ENCODE measurements at regions not wholly inside any gene's neighbourhood (a gene's known extent, or its start where the extent isn't known, plus 50 kb on each side); places are given as distances from the start of the nearest gene placed in this dataset.
A peak's percentile ranks its signal among the peaks of the same experiment; 100 is the strongest.
"Not testable (repeated sequence)": the region's sequence is repeated elsewhere in the genome, so short reads cannot be mapped to it uniquely, and the experiment has no call there.

DNA sequence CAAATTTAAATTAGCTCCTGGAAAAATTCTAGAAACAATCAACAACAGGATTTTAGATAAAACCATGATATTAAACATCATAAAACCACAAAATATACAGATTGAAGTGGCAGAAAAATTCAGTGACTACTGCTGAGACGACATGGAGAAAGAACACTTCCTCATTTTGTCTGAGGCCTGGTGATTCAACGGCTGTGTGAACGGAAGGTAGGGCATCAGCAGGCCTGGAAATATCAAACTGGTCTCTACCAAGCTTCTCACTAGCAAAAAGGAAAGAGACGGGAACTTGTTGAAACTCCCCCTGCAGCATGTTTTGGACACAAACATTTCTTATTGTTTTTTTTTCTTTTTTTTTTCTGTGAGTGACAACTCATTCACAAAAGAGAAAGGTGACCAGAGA, 58.0 kb upstream of the AHI1 start:
- DNase-seq (no peak), ATAC-seq (peak; percentile 26)
- Histone ChIP-seq H3K27me3 (no peaks in the 10 kb centered on the region), H3K27ac (no peak overlapping the region), H3K36me3 (no peaks in the 10 kb centered on the region), H3K4me3 (no peak overlapping the region), H3K4me1 (no peaks in the 10 kb centered on the region), H3K9me3 (no peaks in the 10 kb centered on the region)
- intact Hi-C loops (cut with DNase I), result no loop called here
- TF ChIP-seq, protein P1, sequence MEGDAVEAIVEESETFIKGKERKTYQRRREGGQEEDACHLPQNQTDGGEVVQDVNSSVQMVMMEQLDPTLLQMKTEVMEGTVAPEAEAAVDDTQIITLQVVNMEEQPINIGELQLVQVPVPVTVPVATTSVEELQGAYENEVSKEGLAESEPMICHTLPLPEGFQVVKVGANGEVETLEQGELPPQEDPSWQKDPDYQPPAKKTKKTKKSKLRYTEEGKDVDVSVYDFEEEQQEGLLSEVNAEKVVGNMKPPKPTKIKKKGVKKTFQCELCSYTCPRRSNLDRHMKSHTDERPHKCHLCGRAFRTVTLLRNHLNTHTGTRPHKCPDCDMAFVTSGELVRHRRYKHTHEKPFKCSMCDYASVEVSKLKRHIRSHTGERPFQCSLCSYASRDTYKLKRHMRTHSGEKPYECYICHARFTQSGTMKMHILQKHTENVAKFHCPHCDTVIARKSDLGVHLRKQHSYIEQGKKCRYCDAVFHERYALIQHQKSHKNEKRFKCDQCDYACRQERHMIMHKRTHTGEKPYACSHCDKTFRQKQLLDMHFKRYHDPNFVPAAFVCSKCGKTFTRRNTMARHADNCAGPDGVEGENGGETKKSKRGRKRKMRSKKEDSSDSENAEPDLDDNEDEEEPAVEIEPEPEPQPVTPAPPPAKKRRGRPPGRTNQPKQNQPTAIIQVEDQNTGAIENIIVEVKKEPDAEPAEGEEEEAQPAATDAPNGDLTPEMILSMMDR (IDR thresholded peaks at IDR 0.05), result no peak

DNA sequence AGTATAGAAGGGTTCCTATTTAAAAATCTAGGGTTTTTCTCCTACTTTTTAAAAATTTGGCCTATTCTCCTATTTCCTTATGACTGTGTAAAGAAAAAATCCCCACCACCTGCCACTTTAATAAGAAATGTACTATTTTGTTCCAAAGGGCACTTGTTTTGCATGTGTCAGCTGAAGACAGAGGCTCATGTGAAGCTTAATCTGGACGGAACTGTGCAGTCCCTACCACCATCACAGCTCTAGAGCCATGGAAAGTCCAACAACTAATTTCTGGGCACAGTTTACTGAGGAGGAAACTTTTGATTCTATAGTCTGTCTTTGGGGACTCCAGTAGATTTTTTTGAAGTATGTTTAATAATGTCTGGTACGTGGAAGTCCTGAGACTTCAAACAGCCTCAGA, 60.0 kb upstream of the AHI1 start:
- no peak overlapping the region for H3K4me3 ChIP-seq
- no peaks in the 10 kb centered on the region for H3K4me1 ChIP-seq
- no peaks in the 10 kb centered on the region for H3K36me3 ChIP-seq
- no peaks in the 10 kb centered on the region for H3K27me3 ChIP-seq
- no peaks in the 10 kb centered on the region for H3K9me3 ChIP-seq
- intact Hi-C loops (cut with DNase I), result no loop called here
- ATAC-seq, result no peak
- TF ChIP-seq, protein P1 (IDR thresholded peaks at IDR 0.05), result no peak
- no peak for DNase-seq
- H3K27ac ChIP-seq, result no peak overlapping the region

DNA sequence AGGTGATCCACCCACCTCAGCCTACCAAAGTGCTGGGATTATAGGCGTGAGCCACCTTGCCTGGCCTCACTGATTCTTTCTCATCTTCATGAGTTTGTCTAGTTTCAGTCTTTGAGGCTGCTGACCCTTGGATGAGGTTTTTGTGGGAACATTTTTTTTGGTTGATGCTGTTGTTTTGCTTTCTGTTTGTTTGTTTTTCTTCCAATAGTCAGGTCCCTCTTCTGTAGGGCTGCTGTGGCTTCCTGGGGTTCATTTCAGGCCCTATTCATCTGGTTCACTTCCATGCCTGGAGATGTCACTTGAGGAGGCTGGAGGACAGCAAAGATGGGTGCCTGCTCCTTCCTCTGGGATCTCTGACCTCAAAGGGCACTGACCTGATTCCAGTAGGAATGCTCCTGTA, 68.1 kb upstream of the AHI1 start:
- H3K4me1 ChIP-seq; H3K27me3 ChIP-seq; ATAC-seq; DNase-seq; H3K36me3 ChIP-seq; H3K9me3 ChIP-seq; intact Hi-C loops (cut with DNase I); H3K4me3 ChIP-seq; H3K27ac ChIP-seq: not testable (repeated sequence)

DNA sequence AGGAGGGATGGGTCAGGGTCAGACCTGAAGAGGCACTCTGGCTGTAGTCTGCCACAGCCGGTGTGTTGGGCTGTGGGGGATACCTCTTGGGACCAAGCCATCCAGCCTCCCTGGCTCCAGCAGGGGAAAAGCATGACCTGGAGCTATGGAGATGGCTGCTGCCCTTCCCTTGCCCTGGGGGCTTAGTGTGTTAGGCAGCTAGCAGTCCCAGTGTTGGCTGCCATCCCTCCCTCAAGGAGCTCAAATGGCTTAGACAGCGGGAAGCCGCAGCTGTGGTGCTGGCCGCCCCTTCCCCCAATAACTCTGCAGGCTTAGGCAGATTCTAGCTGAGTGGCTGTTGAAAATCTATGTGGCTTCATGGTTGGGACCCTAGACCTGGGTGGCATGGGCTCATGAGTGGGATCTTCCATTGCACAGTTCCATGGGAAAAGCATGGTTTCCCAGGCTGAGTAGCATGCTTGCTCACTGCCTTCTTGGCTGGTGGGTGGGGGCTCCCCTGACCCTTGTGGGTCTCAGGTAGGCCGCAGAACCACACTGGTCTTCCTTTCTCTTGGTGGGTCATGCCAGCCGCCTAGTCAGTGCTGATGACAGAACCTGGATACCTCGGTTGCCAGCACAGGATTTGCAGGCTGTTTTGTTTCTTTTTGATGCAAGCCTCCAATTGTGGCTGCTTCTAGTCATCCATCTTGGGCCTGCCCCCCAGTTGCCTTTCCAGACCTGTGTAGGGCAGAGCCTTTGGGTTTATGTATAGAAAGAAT, 69.0 kb upstream of the AHI1 start:
- Histone ChIP-seq H3K9me3 (no peaks in the 10 kb centered on the region), H3K4me1 (no peaks in the 10 kb centered on the region), H3K36me3 (no peaks in the 10 kb centered on the region), H3K27me3 (no peaks in the 10 kb centered on the region), H3K4me3 (no peak overlapping the region), H3K27ac (no peak overlapping the region)
- TF ChIP-seq, protein P1 (IDR thresholded peaks at IDR 0.05), result no peak
- ATAC-seq (no peak), DNase-seq (no peak)
- intact Hi-C loops (cut with DNase I), result no loop called here

DNA sequence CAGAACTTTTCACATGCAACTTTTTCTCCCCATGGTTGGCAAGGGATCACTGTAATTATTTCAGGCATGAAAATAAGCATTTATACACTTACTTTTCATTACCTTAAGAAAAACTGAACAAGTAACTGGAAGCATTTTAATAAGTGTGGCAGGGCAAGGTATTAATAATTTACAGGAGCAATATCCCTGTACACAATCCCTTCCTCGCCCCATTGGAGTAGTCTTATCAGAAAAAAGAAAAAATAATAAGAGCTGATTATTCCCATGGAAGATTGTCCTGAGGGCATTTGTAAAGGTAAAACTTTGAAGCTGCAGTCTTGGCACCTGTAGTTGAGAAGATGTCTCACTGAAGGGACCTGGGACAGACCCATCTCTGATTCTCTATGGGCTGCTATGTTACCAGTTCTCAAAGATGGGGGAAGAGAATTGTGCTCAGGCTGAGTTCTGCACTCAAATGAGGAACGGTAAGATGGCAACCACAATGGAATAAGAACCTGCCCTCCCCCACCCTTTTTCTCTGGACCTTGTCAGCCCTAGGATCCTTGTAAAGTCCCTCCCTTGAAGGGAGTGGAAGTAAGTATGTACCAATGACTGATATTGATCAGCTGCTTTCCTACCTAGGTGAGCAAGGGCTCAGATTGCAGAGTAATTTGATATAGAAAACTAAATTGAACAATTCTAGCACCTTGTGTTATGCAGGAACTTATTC, 70.0 kb upstream of the AHI1 start:
- ATAC-seq, result no peak
- Histone ChIP-seq H3K4me3 (no peak overlapping the region), H3K27me3 (no peaks in the 10 kb centered on the region), H3K9me3 (no peaks in the 10 kb centered on the region), H3K36me3 (no peaks in the 10 kb centered on the region), H3K4me1 (no peaks in the 10 kb centered on the region), H3K27ac (no peak overlapping the region)
- DNase-seq, result no peak
- TF ChIP-seq, protein P1 (IDR thresholded peaks at IDR 0.05), result no peak
- intact Hi-C loops (cut with DNase I), result no loop called here

DNA sequence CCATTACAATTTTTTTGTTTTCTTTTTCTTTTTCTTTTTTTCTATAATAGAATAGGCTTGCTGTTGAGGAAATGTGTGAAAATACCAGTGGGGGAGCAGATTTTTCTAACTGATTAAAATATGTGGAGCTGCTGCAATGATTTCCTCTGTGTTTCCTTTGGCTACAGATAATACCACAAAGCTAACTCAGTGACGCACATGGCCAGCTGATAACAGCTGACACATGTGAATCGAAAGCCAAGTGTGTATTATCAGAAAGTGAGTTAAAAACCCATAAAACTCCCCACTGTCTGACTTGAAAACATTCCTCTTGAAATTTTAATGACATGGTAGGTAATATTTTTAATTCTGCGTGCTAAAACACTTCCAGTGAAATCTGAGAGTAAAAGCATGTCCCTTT, 70.8 kb upstream of the AHI1 start:
- Histone ChIP-seq H3K36me3 (no peaks in the 10 kb centered on the region), H3K9me3 (no peaks in the 10 kb centered on the region), H3K27me3 (no peaks in the 10 kb centered on the region), H3K27ac (no peak overlapping the region), H3K4me1 (no peaks in the 10 kb centered on the region), H3K4me3 (no peak overlapping the region)
- TF ChIP-seq, protein P1 (IDR thresholded peaks at IDR 0.05), result no peak
- DNase-seq (no peak), ATAC-seq (no peak)
- intact Hi-C loops (cut with DNase I), result no loop called here

All from upper lobe of right lung (tissue), 1 donor.